ENCODE measurements at regions not wholly inside any gene's neighbourhood (a gene's known extent, or its start where the extent isn't known, plus 50 kb on each side); places are given as distances from the start of the nearest gene placed in this dataset.

- dilution Hi-C loops (cut with MboI; ENCODE audit: extremely low pct_ligation_motif_present, low sequenced_read_pairs) = no loop called here
- H3K36me3 ChIP-seq (ENCODE audit: control insufficient read depth in 2 of 2, extremely low read depth in 1 of 2, insufficient read depth in 2 of 2, low read length in 2 of 2) = no peaks in the 10 kb centered on the region
Measured at GRCh38 chr6:159324596-159324995, 155.4 kb downstream of the FNDC1 start.

More at GRCh38 chr6:159324596-159324995, 155.4 kb downstream of the FNDC1 start:
- Histone ChIP-seq H2AFZ (ENCODE audit: control insufficient read depth, low read length) (no peak overlapping the region), H3K9me3 (ENCODE audit: control insufficient read depth, low read depth, low read length) (no peaks in the 10 kb centered on the region), H3K4me1 (ENCODE audit: control insufficient read depth, extremely low read depth, insufficient read depth, low read length) (no peaks in the 10 kb centered on the region), H3K4me3 (ENCODE audit: control insufficient read depth in 2 of 3, extremely low read depth in 1 of 3, insufficient read depth in 2 of 3, low read depth in 1 of 3, low read length in 3 of 3) (no peak overlapping the region), H3K27ac (ENCODE audit: control insufficient read depth, insufficient read depth, low read length) (no peak overlapping the region), H3K4me2 (ENCODE audit: control insufficient read depth, extremely low read depth, insufficient read depth, low read depth, low read length) (no peak overlapping the region), H3K27me3 (ENCODE audit: control insufficient read depth, extremely low read depth, insufficient read depth, low read length) (no peaks in the 10 kb centered on the region), H4K20me1 (ENCODE audit: control insufficient read depth, extremely low read depth, insufficient read depth, low read length) (no peaks in the 10 kb centered on the region), H3K9me1 (ENCODE audit: control insufficient read depth, extremely low read depth, insufficient read depth, low read length) (no peaks in the 10 kb centered on the region), H3K79me2 (ENCODE audit: control insufficient read depth, insufficient read depth, low read length) (no peaks in the 10 kb centered on the region), H3K9ac (ENCODE audit: control insufficient read depth, extremely low read depth, insufficient read depth, low read length) (no peak overlapping the region)
- TF ChIP-seq CTCF (optimal IDR thresholded peaks at IDR 0.05 in 1 of 3, IDR thresholded peaks at IDR 0.05 in 1 of 3, conservative IDR thresholded peaks at IDR 0.05 in 1 of 3; ENCODE audit: extremely low read depth in 1 of 3, insufficient read depth in 2 of 3, low read length in 3 of 3) (no peak), EZH2 (IDR thresholded peaks at IDR 0.05; ENCODE audit: low read length) (no peak)
- FAIRE-seq (no peak), DNase-seq (ENCODE audit: low read depth, low spot score) (no peak)

Small RNA genes in the stretch of these regions (small RNA-seq; reads per million reads assigned to genes)
- gene AL078604.3 (ENCODE audit: insufficient read length in 3 of 3, low read depth in 3 of 3, low replicate concordance in 1 of 3) = 0 reads per million in 3 experiments

Measured in keratinocyte (primary cell).